ENCODE measurements at regions not wholly inside any gene's neighbourhood (a gene's known extent, or its start where the extent isn't known, plus 50 kb on each side); places are given as distances from the start of the nearest gene placed in this dataset.

- CTCF ChIA-PET: no interaction called here
- POLR2A ChIA-PET: no interaction called here
- Histone ChIP-seq H3K27me3 (ENCODE audit: control insufficient read depth in 1 of 2, insufficient read depth in 2 of 2, low read length in 2 of 2) (no peaks in the 10 kb centered on the region), H3K9me3 (ENCODE audit: control insufficient read depth in 1 of 2, insufficient read depth in 1 of 2, low read length in 2 of 2) (peaks cover 0 to 7% of the 10 kb centered on the region in 2 experiments), H3K4me1 (ENCODE audit: insufficient read depth, low read length) (no peaks in the 10 kb centered on the region), H3K4me3 (ENCODE audit: low read length) (no peak overlapping the region), H3K27ac (ENCODE audit: low read depth in 1 of 2, low read length in 2 of 2) (no peak overlapping the region), H3K36me3 (ENCODE audit: insufficient read depth, low read length) (no peaks in the 10 kb centered on the region)
- Mint-ChIP-seq H3K27me3 (no peaks in the 10 kb centered on the region), H3K4me1 (ENCODE audit: low read depth) (no peaks in the 10 kb centered on the region), H3K27ac (no peak overlapping the region), H3K4me3 (no peak overlapping the region), H3K9me3 (peaks cover 1% of the 10 kb centered on the region), H3K36me3 (ENCODE audit: low read depth) (no peaks in the 10 kb centered on the region)
- intact Hi-C loops (cut with DNase I, micrococcal nuclease): no loop called here
- ATAC-seq (ENCODE audit: poor library complexity) (no peak), DNase-seq (no peak)
- TF ChIP-seq CTCF (IDR thresholded peaks at IDR 0.05): no peak
These were observed 350.7 kb downstream of the NSUN3 start for GRCh38 chr3:94413336-94414108.

DNA sequence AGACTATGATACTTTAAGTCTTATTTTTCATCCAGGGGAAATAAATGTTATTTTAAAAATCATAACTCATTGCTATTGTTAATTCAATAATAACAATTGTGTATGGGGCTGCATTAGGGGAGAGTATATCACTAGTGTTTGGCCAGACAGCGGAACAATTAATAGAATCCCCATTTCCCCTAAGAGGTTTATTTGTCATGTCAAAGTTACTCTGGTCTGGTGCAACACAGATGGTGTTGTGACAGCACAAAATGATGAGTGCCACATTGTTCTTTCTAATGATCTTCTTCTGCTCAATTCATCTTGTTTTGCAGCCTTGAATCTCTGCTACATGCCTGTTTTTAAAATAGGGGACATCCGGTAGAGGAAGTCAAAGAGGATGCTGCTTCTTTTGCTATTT, 351.6 kb downstream of the NSUN3 start:
- Mint-ChIP-seq H3K27me3 (no peaks in the 10 kb centered on the region), H3K4me1 (ENCODE audit: low read depth) (no peaks in the 10 kb centered on the region), H3K27ac (no peak overlapping the region), H3K36me3 (ENCODE audit: low read depth) (no peaks in the 10 kb centered on the region), H3K9me3 (peaks cover 3% of the 10 kb centered on the region), H3K4me3 (no peak overlapping the region)
- intact Hi-C loops (cut with DNase I, micrococcal nuclease): no loop called here
- Histone ChIP-seq H3K27me3 (ENCODE audit: control insufficient read depth in 1 of 2, insufficient read depth in 2 of 2, low read length in 2 of 2) (no peaks in the 10 kb centered on the region), H3K4me1 (ENCODE audit: insufficient read depth, low read length) (no peaks in the 10 kb centered on the region), H3K4me3 (ENCODE audit: low read length) (no peak overlapping the region), H3K27ac (ENCODE audit: low read depth in 1 of 2, low read length in 2 of 2) (no peak overlapping the region), H3K9me3 (ENCODE audit: control insufficient read depth in 1 of 2, insufficient read depth in 1 of 2, low read length in 2 of 2) (peaks cover 0 to 7% of the 10 kb centered on the region in 2 experiments), H3K36me3 (ENCODE audit: insufficient read depth, low read length) (no peaks in the 10 kb centered on the region)
- no peak for DNase-seq
- POLR2A ChIA-PET: no interaction called here
- no peak for TF ChIP-seq CTCF (IDR thresholded peaks at IDR 0.05)
- CTCF ChIA-PET: no interaction called here
- ATAC-seq (ENCODE audit: poor library complexity): no peak

DNA sequence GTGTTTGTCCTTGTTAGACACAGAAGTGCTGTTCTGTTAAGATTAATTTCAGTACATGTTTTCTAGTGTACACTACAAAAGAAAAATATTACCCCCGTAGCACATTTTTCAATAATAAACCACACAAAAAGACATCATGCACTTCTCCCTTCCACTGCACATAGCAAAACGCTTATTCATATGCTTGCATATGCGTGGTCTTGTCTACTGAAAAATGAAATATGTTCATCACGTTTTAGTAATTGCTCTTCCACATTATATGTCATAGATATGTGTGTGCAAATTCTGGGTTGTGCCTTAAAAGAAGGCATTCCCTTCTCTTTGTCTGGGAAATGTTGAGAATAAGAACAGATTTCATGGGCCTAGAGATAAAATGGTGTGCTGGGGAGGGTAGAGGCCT, 353.9 kb downstream of the NSUN3 start:
- no peak for TF ChIP-seq CTCF (IDR thresholded peaks at IDR 0.05)

More for the DNA sequence above, 353.9 kb downstream of the NSUN3 start:
- no peak for DNase-seq
- Histone ChIP-seq H3K27me3 (ENCODE audit: control insufficient read depth in 1 of 2, insufficient read depth in 2 of 2, low read length in 2 of 2) (no peaks in the 10 kb centered on the region), H3K4me1 (ENCODE audit: insufficient read depth, low read length) (no peaks in the 10 kb centered on the region), H3K4me3 (ENCODE audit: low read length) (no peak overlapping the region), H3K36me3 (ENCODE audit: insufficient read depth, low read length) (no peaks in the 10 kb centered on the region), H3K9me3 (ENCODE audit: control insufficient read depth in 1 of 2, insufficient read depth in 1 of 2, low read length in 2 of 2) (peaks cover 0 to 7% of the 10 kb centered on the region in 2 experiments), H3K27ac (ENCODE audit: low read depth in 1 of 2, low read length in 2 of 2) (no peak overlapping the region)
- intact Hi-C loops (cut with DNase I, micrococcal nuclease): no loop called here
- CTCF ChIA-PET: no interaction called here
- Mint-ChIP-seq H3K4me3 (no peak overlapping the region), H3K9me3 (peaks cover 6% of the 10 kb centered on the region), H3K27ac (no peak overlapping the region), H3K4me1 (ENCODE audit: low read depth) (no peaks in the 10 kb centered on the region), H3K27me3 (no peaks in the 10 kb centered on the region), H3K36me3 (ENCODE audit: low read depth) (no peaks in the 10 kb centered on the region)
- POLR2A ChIA-PET: no interaction called here
- ATAC-seq (ENCODE audit: poor library complexity): no peak
